Panc1 (cell line): ENCODE measurements at regions not wholly inside any gene's neighbourhood (a gene's known extent, or its start where the extent isn't known, plus 50 kb on each side); places are given as distances from the start of the nearest gene placed in this dataset.

ENCODE experiments used
- ATAC-seq: fragments of 200-7000 bp; cut with Tn5 transposase; 2 replicates; pipeline ENCODE4 v1.9.1; 2020; ENCODE audit warnings: mild to moderate bottlenecking, moderate library complexity
- BruUV-seq: library from RNA; stranded (reverse); fragments of 400-500 nt; replicated peaks from 2 replicates; lab custom pipeline; 2021; lab: Mats Ljungman, UMichigan
- CTCF ChIA-PET: fragments of 300-600 bp; sonication (Branson Sonifier 250); formaldehyde crosslinking; loops from one replicate; lab custom pipeline; 2022; ENCODE audit warnings: antibody characterized with exemption; lab: Charles Lee
- POLR2A ChIA-PET: fragments of 300-600 bp; sonication (Branson Sonifier 250); formaldehyde crosslinking; loops from one replicate; lab custom pipeline; 2022; ENCODE audit warnings: antibody characterized with exemption; lab: Charles Lee
- DNase-seq: peaks from one replicate; pipeline ENCODE4 v3.0.0-alpha.2; 2010; ENCODE audit warnings: low read depth, low spot score
- H3K27ac ChIP-seq: 2 replicates; pipeline ENCODE4 v1.5.1; 2011; ENCODE audit warnings: mild to moderate bottlenecking, low read length, inconsistent platforms
- H3K27me3 ChIP-seq: fragments of 200-500 bp; sonication (Bioruptor generic); 2 replicates; pipeline ENCODE4 v1.6.0; 2014; ENCODE audit warnings: low read length, inconsistent platforms; ENCODE audit not compliant: control insufficient read depth, insufficient read depth
- H3K36me3 ChIP-seq: fragments of 200-500 bp; sonication (Bioruptor generic); 2 replicates; pipeline ENCODE4 v1.5.1; 2014; ENCODE audit warnings: inconsistent platforms, mild to moderate bottlenecking, low read length, moderate library complexity; ENCODE audit not compliant: control insufficient read depth, insufficient read depth
- H3K4me1 ChIP-seq: 2 replicates; pipeline ENCODE4 v1.5.1; 2011; ENCODE audit warnings: inconsistent platforms, mild to moderate bottlenecking, low read length, moderate library complexity; ENCODE audit not compliant: control insufficient read depth, insufficient read depth
- H3K4me3 ChIP-seq, 2 experiments: 2 replicates each; pipeline ENCODE4 v1.5.1; 2011 to 2012; ENCODE audit warnings: low read depth in 2 of 2, low read length in 2 of 2, mild to moderate bottlenecking in 2 of 2, inconsistent platforms in 1 of 2, moderate library complexity in 1 of 2
- H3K9me3 ChIP-seq: fragments of 200-500 bp; sonication (Bioruptor generic); 2 replicates; pipeline ENCODE4 v1.5.1; 2014; ENCODE audit warnings: low read depth, mild to moderate bottlenecking, inconsistent platforms, low read length, moderate library complexity; ENCODE audit not compliant: control insufficient read depth, insufficient read depth
- POLR2AphosphoS5 ChIP-seq: IDR thresholded peaks from 2 replicates; pipeline ENCODE4 v1.6.1; 2012; ENCODE audit warnings: mild to moderate bottlenecking, low read depth, low read length, moderate library complexity
- SIN3A ChIP-seq: IDR thresholded peaks from 2 replicates; pipeline ENCODE4 v1.6.1; 2012; ENCODE audit warnings: low read depth, mild to moderate bottlenecking, low read length, moderate library complexity, borderline replicate concordance; ENCODE audit not compliant: insufficient read depth
- TCF7L2 ChIP-seq: IDR thresholded peaks from 2 replicates; pipeline ENCODE4 v1.6.1; 2011; ENCODE audit warnings: mild to moderate bottlenecking, low read depth, low read length, inconsistent platforms
- in situ Hi-C: cut with HindIII; loops from 2 replicates; pipeline ENCODE4 v1.10.0; 2016; ENCODE audit warnings: low sequenced_read_pairs, low pct_unique_long_range_greater_than_20kb
- intact Hi-C: fragments of 100-400 bp; cut with micrococcal nuclease; formaldehyde crosslinking; loops from one replicate; pipeline ENCODE4 v1.10.0; 2022; ENCODE audit not compliant: unreplicated experiment
- TF ChIP-seq, protein P1 (sequence below), 2 experiments: IDR thresholded peaks; 2 replicates each; pipeline ENCODE4 v1.6.1; 2011 to 2012; ENCODE audit warnings: low read depth in 2 of 2, control low read depth in 1 of 2, low read length in 1 of 2, mild to moderate bottlenecking in 1 of 2, moderate library complexity in 1 of 2; ENCODE audit not compliant: insufficient read depth in 1 of 2
- TF ChIP-seq, protein P2 (sequence below): fragments of 450-650 bp; IDR thresholded peaks from 2 replicates; pipeline ENCODE4 v1.5.1; 2017; ENCODE audit warnings: mild to moderate bottlenecking

GRCh38 chr13:85589021-85589420 lies 210.2 kb downstream of the SLITRK6 start:
- no peak overlapping the region for H3K27ac ChIP-seq
- no peaks in the 10 kb centered on the region for H3K27me3 ChIP-seq
- no peak overlapping the region for H3K4me3 ChIP-seq
- intact Hi-C loops (no loop called here), in situ Hi-C loops (no loop called here)
- no peaks in the 10 kb centered on the region for H3K4me1 ChIP-seq
- no TSS peak for BruUV-seq
- ChIA-PET POLR2A (no interaction called here), CTCF (no interaction called here)
- TF ChIP-seq, protein P1, sequence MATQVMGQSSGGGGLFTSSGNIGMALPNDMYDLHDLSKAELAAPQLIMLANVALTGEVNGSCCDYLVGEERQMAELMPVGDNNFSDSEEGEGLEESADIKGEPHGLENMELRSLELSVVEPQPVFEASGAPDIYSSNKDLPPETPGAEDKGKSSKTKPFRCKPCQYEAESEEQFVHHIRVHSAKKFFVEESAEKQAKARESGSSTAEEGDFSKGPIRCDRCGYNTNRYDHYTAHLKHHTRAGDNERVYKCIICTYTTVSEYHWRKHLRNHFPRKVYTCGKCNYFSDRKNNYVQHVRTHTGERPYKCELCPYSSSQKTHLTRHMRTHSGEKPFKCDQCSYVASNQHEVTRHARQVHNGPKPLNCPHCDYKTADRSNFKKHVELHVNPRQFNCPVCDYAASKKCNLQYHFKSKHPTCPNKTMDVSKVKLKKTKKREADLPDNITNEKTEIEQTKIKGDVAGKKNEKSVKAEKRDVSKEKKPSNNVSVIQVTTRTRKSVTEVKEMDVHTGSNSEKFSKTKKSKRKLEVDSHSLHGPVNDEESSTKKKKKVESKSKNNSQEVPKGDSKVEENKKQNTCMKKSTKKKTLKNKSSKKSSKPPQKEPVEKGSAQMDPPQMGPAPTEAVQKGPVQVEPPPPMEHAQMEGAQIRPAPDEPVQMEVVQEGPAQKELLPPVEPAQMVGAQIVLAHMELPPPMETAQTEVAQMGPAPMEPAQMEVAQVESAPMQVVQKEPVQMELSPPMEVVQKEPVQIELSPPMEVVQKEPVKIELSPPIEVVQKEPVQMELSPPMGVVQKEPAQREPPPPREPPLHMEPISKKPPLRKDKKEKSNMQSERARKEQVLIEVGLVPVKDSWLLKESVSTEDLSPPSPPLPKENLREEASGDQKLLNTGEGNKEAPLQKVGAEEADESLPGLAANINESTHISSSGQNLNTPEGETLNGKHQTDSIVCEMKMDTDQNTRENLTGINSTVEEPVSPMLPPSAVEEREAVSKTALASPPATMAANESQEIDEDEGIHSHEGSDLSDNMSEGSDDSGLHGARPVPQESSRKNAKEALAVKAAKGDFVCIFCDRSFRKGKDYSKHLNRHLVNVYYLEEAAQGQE (IDR thresholded peaks at IDR 0.05; ENCODE audit: insufficient read depth in 1 of 2, low read depth in 2 of 2, low read length in 1 of 2), result no peak
- TF ChIP-seq TCF7L2 (no peak), SIN3A (no peak), POLR2AphosphoS5 (no peak)
- TF ChIP-seq, protein P2, sequence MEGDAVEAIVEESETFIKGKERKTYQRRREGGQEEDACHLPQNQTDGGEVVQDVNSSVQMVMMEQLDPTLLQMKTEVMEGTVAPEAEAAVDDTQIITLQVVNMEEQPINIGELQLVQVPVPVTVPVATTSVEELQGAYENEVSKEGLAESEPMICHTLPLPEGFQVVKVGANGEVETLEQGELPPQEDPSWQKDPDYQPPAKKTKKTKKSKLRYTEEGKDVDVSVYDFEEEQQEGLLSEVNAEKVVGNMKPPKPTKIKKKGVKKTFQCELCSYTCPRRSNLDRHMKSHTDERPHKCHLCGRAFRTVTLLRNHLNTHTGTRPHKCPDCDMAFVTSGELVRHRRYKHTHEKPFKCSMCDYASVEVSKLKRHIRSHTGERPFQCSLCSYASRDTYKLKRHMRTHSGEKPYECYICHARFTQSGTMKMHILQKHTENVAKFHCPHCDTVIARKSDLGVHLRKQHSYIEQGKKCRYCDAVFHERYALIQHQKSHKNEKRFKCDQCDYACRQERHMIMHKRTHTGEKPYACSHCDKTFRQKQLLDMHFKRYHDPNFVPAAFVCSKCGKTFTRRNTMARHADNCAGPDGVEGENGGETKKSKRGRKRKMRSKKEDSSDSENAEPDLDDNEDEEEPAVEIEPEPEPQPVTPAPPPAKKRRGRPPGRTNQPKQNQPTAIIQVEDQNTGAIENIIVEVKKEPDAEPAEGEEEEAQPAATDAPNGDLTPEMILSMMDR, result no peak
- ATAC-seq (no peak), DNase-seq (no peak)
- no peaks in the 10 kb centered on the region; the same call in 1 of the 2 replicates for H3K9me3 ChIP-seq
- no peaks in the 10 kb centered on the region for H3K36me3 ChIP-seq

- ATAC-seq (no peak), DNase-seq (no peak)
- H3K27ac ChIP-seq, result no peak overlapping the region
- in situ Hi-C loops, result no loop called here
- ChIA-PET POLR2A (no interaction called here), CTCF (no interaction called here)
- TF ChIP-seq SIN3A, result no peak
- no peak for TF ChIP-seq TCF7L2
- no peak for TF ChIP-seq POLR2AphosphoS5
- TF ChIP-seq, protein P2, result no peak
- TF ChIP-seq, protein P1 (IDR thresholded peaks at IDR 0.05; ENCODE audit: insufficient read depth in 1 of 2, low read depth in 2 of 2, low read length in 1 of 2), result no peak
- no peak overlapping the region for H3K4me3 ChIP-seq
- intact Hi-C loops, result no loop called here
- BruUV-seq, result no TSS peak
- no peaks in the 10 kb centered on the region for H3K36me3 ChIP-seq
- H3K27me3 ChIP-seq, result no peaks in the 10 kb centered on the region
- no peaks in the 10 kb centered on the region for H3K4me1 ChIP-seq
- no peaks in the 10 kb centered on the region; the same call in 1 of the 2 replicates for H3K9me3 ChIP-seq
These were observed 210.9 kb downstream of the SLITRK6 start for GRCh38 chr13:85588359-85588758.
